ENCODE measurements at regions not wholly inside any gene's neighbourhood (a gene's known extent, or its start where the extent isn't known, plus 50 kb on each side); places are given as distances from the start of the nearest gene placed in this dataset.

- ChIA-PET POLR2A (no interaction called here), CTCF (no interaction called here)
These were observed 454.5 kb upstream of the SEMA3D start for GRCh38 chr7:85641331-85641730.

GRCh38 chr7:85638394-85638793 is 451.5 kb upstream of the SEMA3D start:
- intact Hi-C loops (cut with micrococcal nuclease): no loop called here

More at GRCh38 chr7:85641331-85641730, 454.5 kb upstream of the SEMA3D start:
- Histone ChIP-seq H3K27me3 (ENCODE audit: insufficient read depth, low read length) (no peaks in the 10 kb centered on the region), H2AFZ (ENCODE audit: low read depth, low read length, poor library complexity, severe bottlenecking) (no peak overlapping the region), H3K9ac (ENCODE audit: low read length) (no peak overlapping the region), H3K4me1 (ENCODE audit: control insufficient read depth in 1 of 2, insufficient read depth in 2 of 2, low read length in 2 of 2) (no peaks in the 10 kb centered on the region), H3K36me3 (ENCODE audit: control insufficient read depth in 1 of 2, insufficient read depth in 2 of 2, low read length in 2 of 2) (no peaks in the 10 kb centered on the region), H3K9me3 (ENCODE audit: control insufficient read depth in 1 of 2, insufficient read depth in 1 of 2, low read depth in 1 of 2, low read length in 2 of 2) (no peaks in the 10 kb centered on the region), H3K79me2 (ENCODE audit: insufficient read depth, low read length) (no peaks in the 10 kb centered on the region), H3K4me3 (replicated peaks in 1 of 2; ENCODE audit: low read depth in 1 of 2, low read length in 2 of 2) (no peak overlapping the region), H3K9me2 (ENCODE audit: insufficient read depth) (no peaks in the 10 kb centered on the region), H3K4me2 (ENCODE audit: low read length) (no peak overlapping the region), H3K27ac (ENCODE audit: low read depth, low read length) (no peak overlapping the region), H4K20me1 (ENCODE audit: insufficient read depth) (no peaks in the 10 kb centered on the region; the same call in 1 of the 2 replicates)
- intact Hi-C loops (cut with micrococcal nuclease): no loop called here
- no peak for DNase-seq (ENCODE audit: low read depth, low spot score)
- RAD21 ChIA-PET (ENCODE audit: low non-redundant PET in 1 of 2, low total read pairs in 2 of 2, uncharacterized antibody in 2 of 2, unreplicated experiment in 2 of 2): no interaction called here
- no peak for TF ChIP-seq ZNF274 (IDR thresholded peaks at IDR 0.05; ENCODE audit: low read depth, low read length)
- BruUV-seq (replicated peaks): no TSS peak
- ATAC-seq: no peak

More at GRCh38 chr7:85638394-85638793, 451.5 kb upstream of the SEMA3D start:
- Histone ChIP-seq H3K9ac (ENCODE audit: low read length) (no peak overlapping the region), H3K4me1 (ENCODE audit: control insufficient read depth in 1 of 2, insufficient read depth in 2 of 2, low read length in 2 of 2) (no peaks in the 10 kb centered on the region), H3K27ac (ENCODE audit: low read depth, low read length) (no peak overlapping the region), H3K4me2 (ENCODE audit: low read length) (no peak overlapping the region), H3K79me2 (ENCODE audit: insufficient read depth, low read length) (no peaks in the 10 kb centered on the region), H3K27me3 (ENCODE audit: insufficient read depth, low read length) (no peaks in the 10 kb centered on the region), H3K36me3 (ENCODE audit: control insufficient read depth in 1 of 2, insufficient read depth in 2 of 2, low read length in 2 of 2) (no peaks in the 10 kb centered on the region), H3K9me2 (ENCODE audit: insufficient read depth) (no peaks in the 10 kb centered on the region), H3K9me3 (ENCODE audit: control insufficient read depth in 1 of 2, insufficient read depth in 1 of 2, low read depth in 1 of 2, low read length in 2 of 2) (no peaks in the 10 kb centered on the region), H2AFZ (ENCODE audit: low read depth, low read length, poor library complexity, severe bottlenecking) (no peak overlapping the region), H3K4me3 (replicated peaks in 1 of 2; ENCODE audit: low read depth in 1 of 2, low read length in 2 of 2) (no peak overlapping the region), H4K20me1 (ENCODE audit: insufficient read depth) (no peaks in the 10 kb centered on the region; the same call in 1 of the 2 replicates)
- TF ChIP-seq ZFX (IDR thresholded peaks at IDR 0.05) (no peak), JUND (IDR thresholded peaks at IDR 0.05) (no peak), CEBPB (IDR thresholded peaks at IDR 0.05; ENCODE audit: low read depth) (no peak), EZH2 (IDR thresholded peaks at IDR 0.05) (no peak), MAX (IDR thresholded peaks at IDR 0.05) (no peak), POLR2AphosphoS5 (IDR thresholded peaks at IDR 0.05; ENCODE audit: low read depth, low read length) (no peak), ZNF274 (IDR thresholded peaks at IDR 0.05; ENCODE audit: low read depth, low read length) (no peak), EGR1 (IDR thresholded peaks at IDR 0.05; ENCODE audit: low read depth) (no peak), ELF1 (IDR thresholded peaks at IDR 0.05; ENCODE audit: borderline replicate concordance, low read depth) (no peak), TCF7L2 (IDR thresholded peaks at IDR 0.05; ENCODE audit: borderline replicate concordance, extremely low read depth, insufficient read depth, insufficient read length) (no peak), CBX3 (IDR thresholded peaks at IDR 0.05; ENCODE audit: low read depth) (no peak), ATF3 (IDR thresholded peaks at IDR 0.05) (no peak), EZH2phosphoT487 (IDR thresholded peaks at IDR 0.05; ENCODE audit: borderline replicate concordance) (no peak), SP1 (IDR thresholded peaks at IDR 0.05; ENCODE audit: low read depth) (no peak)
- ChIA-PET RAD21 (ENCODE audit: low non-redundant PET in 1 of 2, low total read pairs in 2 of 2, uncharacterized antibody in 2 of 2, unreplicated experiment in 2 of 2) (no interaction called here), CTCF (no interaction called here), POLR2A (no interaction called here)
- DNase-seq (ENCODE audit: low read depth, low spot score): no peak
- ATAC-seq: no peak
- BruUV-seq (replicated peaks): no TSS peak
